Stimulated activated CD8-positive, alpha-beta memory T cell treated with anti-CD3 and anti-CD28 coated beads, Interleukin-2, amount 100 ng/mL, for 1 hour (primary cell): ENCODE measurements at regions not wholly inside any gene's neighbourhood (a gene's known extent, or its start where the extent isn't known, plus 50 kb on each side); places are given as distances from the start of the nearest gene placed in this dataset.
A peak's percentile ranks its signal among the peaks of the same experiment; 100 is the strongest.
"Not testable (repeated sequence)": the region's sequence is repeated elsewhere in the genome, so short reads cannot be mapped to it uniquely, and the experiment has no call there.

Source experiments
- DNase-seq, 2 donors: peaks; one replicate each; pipeline ENCODE4 v3.0.0-alpha.2; 2020; ENCODE audit warnings: low read depth in 2 of 2

DNA sequence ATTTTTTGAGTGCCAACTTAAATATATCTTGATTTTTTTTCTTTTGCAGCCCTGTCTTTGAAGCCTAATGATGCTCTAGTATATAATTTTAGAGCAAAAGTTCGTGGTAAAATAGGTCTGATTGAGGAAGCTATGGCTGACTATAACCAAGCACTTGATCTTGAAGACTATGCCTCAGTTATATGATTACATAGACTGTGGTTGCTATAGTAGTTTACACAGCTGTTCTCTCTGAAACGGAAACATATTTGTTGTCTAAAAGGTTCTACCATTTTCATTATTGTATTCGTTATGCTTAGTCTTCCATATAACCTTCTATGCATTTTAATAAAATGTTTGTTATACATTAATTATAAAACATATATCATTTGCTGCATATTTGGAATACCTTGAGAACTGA lies 246.7 kb downstream of the TTC6 start:
- DNase-seq: no peak

DNA sequence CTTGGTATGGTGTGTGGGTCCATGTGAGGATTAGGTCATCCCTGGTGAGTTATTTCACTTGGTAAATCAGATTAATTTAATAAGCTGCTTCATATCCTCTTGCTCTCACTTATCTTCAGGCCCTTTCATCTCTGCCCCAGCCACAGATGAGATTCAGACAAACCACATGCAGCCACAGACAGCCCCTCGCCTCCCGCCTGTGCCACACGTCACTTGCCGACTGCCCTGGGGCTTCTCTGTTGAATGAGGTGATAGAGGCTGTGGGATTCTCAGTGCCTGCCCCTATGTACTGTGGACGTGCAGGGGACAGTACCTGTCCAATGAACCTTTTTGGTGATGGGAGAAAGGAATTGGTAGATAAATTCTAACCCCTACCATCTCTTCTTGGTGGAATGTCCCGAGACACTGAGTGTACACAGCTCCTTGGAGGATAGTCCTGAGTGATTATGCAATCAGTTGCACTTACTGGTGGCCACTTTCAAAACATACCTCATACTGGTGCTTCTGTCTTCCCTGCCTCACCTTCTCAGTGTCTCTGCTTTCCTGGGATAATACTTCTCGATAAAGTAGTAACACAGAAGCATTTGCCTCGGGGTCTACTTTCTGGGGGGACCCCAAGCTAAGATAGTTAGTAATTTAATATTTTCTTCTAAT lies 248.7 kb downstream of the TTC6 start:
- no peak for DNase-seq

DNA sequence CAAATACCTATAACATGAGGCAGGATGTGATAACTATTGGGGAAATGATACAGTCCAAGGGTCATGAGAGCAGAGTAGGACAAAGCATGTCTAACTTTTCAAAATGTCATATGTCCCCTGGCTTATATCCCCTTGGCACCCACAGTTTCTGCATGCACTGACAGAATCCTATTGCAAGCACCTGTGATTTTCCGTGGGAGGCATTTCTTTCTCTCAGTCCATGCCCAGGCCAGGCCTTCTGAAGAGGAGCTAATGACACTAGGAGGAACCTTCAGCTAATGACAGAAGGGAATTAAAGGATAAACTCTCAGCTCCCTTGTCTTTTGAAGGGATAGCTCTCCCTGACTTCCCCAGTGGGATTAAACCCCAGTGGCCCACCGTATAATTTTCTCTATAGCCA lies 249.2 kb downstream of the TTC6 start:
- no peak for DNase-seq

DNA sequence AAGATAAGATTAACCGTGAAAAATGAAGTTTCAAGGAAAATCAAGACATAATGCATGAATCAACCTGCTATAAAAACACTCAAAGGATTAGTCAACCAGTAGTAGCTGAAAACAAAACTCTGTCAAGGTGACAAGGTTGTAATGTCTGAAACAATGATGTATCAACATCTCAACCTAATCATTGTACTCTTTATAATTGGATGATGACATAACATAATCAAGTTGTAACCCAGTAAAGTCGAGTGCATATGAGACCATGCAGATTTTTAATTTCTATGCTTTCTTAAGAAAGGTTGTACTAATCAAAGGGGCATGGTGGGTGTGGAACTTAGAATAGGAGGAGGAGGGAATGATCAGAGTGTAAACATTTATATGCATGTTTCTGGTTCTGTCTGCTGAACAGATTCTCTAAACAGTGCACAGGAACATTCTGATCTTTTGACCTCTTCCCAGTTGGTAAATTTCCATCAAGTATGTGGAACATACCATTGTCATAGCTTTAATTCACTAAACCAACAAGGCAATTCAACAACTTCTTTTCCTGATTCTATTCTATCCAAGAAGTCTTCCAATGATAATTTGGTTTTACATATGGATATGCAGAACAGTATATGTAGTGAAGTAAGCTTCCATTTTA lies 253.7 kb downstream of the TTC6 start:
- no peak for DNase-seq

DNA sequence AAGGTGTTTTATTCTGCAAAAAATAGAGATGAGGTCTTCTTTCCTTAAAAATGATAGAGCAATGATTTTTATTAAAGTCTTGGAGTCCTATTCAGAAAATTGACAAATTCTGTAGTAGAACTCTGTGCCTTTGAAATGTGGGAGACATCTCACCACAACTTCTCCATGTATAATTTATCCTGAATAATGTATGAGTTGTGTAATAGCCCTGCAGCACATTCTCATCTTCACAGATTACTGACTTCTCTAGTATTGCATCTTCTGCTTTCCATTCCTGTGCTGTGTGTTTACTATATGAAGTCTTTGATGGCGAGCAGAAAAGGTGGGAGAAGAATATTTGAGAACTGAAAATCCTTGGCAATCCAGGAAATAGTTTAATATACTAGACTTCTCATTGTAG lies 255.6 kb downstream of the TTC6 start:
- DNase-seq: no peak

DNA sequence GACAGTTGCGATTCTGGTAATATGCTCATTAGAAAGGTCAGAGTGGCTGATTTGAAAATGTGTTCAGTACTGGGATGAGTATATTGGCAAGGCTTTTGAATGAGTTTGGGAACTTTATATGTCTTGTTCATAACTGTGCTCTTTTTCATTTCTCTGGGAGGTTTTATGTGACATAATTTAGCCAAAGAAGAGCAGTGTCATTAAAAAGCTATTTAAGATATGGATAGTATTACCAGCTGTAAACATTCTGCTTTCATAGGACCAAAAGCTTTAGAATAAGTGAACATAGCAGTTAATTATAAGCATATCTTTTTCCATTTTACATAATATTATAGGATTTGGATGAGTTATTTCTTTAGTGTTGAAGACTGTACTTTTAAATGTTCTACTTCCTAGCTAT lies 260.4 kb downstream of the TTC6 start:
- no peak for DNase-seq

DNA sequence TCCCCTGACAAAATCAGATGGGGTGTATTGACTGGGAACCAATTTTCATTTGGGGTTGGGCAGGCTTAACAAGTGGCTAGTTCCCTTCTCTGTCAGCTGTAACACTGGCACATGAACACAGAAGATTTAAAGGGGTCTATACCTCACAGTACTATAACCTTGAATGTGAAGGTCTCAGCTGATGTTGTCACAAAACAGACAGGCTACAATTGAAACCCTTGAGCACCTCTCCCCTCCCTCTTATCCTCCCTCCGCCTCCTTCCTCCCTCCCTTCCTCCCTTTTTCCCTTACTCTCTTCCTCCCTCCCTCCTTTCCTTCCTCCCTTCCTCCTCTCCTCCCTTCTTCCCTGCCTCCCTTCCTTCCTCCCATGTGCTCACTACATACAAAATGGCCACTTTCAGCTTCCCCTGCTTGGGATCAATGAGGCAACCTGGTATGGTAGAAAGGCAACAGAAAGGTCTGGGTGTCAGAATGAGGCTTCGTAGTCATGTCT lies 262.4 kb downstream of the TTC6 start:
- no peak for DNase-seq

DNA sequence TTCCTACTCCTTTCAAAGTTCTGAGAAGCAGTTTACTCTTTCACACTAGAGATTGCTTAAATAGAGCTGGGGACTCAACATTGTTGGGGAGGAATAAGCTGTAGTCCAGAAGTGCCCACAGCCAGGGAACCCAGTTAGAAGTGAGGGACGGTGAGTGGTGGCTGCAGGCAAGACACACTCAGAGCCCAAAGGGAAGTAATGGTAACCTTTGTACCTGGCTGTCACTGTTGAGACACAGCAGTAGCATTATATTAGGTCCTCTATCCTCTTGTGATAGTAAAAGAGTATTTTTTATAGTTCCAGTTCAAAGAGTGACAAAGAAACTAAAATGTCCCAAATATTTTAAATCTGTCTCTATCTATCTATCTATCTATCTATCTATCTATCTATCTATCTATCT lies 263.3 kb downstream of the TTC6 start:
- no peak for DNase-seq

DNA sequence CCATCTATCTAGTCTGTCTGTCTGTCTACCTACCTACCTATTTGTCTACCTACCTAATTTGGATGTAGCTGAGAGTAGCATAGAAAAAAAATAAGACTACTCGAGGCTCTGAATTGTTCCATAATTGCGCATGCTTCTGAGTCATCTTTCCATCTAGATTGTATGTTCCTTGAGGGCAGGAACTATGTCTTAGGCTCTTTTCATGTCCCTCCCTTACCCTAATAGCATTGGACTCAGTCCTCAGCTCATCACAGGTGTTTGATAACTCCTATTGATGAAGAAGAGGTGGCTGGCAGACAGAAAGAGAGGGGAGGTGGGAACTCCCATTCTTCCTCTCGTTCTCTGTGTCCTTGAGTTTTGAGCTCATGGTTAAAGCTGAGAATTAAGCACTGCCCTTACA lies 263.7 kb downstream of the TTC6 start:
- DNase-seq: no peak

DNA sequence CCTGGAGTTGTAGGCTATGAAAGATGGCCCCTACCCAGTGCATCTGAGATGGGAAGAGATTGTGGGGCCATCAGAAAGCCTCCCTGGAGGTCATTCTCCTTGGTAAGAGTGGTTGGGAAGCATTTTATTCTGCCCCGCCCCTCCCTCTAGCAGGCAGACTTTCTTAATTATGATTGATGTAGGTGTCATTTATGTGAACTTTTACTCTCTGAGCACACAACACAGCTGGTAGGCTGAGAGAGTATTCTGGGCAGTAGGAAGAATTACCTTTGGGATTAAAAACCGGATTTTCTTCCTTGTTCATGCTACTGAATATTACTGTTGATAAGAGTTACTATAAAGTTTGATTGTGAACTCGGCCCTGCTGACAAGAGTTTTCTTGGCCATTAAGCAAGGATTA lies 266.8 kb downstream of the TTC6 start:
- DNase-seq: no peak

DNA sequence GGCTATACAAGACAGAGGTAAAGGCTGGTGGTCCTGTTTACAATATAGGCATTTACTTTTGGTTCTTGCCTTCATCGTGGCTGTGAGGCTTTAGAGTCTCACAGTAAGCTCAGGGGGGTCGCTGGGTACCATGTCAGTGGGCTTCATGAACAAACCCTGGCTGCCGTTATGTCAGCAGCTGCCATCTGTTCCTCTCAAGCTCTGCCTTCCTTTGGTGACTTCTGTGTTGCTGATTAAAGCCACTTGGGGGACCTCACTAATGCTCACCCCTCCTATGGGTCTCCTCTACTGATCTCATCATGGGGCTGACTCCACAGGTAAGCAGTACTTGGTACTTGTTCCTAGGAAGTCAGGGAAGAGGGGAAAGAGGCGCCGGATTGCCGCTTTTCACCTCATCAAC lies 268.7 kb downstream of the TTC6 start:
- no peak for DNase-seq

DNA sequence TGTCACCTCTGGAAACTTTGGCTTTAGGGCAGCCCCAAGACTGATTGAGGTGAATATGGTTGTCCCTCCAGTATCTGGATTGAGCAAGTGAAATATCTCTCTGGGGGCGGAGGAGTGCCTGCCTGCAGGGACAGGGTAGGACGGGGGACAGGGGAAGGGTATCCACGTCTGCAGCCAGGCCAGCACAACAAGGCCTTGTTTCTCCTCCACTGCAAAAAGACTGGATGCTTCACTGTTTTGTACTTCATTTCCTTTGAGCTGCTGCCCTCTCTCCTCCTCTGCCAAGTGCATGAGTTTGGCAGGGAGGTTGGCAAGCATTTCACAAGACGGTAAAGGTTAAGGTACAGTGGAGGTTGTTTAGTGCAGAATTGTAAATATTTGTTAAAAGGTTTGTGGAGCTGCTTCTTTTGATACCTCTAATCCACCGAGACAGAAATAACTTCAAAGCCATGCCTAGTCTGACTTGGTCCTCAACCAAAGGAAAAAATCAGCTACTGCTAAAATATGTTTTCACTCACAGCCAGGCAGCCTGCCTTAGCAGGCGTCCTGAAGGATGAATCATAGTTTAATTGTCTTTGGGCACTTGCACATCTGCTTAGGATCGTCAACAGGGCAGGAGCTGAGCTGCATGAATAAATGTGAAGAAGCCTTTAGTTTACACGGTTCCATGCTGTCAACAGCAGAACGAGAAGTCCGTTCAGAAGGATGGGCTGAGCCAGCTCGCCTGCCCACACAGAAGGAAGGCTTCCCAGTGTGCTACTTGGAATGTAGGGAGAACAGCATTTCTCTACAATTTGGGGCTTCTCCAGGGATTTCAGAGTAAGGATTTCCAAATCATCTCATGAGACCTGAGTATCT lies 269.7 kb downstream of the TTC6 start:
- no peak for DNase-seq

DNA sequence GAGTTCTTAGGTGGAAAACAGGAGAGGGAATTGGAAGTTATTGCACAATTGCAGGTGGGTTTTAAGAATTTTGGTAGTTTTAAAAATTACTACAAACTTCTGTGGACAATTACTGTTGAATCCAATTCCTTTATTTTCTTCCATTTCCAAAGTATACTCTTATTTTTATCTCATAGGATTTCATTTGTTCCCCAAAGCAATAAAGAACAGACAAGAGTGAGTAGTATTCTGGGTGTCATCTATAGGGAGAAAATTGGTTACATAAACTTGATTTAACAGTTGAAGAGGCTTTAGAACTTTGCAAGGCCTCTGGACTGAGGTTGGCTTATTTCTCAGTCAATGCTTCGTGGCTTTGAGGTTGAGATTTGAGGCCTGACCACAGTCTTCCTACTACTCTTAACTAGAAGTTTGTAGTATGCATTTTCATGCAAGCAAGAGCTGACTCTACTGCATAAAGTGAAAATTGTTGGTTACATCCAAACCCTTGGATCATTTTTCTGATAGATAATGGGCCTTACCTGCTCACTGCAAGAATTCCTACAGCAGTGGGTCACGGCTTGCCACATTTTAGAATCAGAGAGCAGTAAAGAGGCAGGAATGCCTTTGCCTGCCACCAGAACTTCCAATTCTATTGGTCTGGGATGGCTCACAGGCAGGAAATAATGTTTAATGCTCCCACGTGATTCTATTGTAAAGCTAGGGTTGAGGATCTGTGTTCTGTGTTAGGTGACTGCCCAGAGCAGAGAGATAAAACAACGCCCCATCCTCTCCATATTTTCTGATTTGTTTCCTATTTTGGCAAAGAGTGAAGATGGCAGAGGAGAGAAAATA lies 270.5 kb downstream of the TTC6 start:
- DNase-seq: no peak

DNA sequence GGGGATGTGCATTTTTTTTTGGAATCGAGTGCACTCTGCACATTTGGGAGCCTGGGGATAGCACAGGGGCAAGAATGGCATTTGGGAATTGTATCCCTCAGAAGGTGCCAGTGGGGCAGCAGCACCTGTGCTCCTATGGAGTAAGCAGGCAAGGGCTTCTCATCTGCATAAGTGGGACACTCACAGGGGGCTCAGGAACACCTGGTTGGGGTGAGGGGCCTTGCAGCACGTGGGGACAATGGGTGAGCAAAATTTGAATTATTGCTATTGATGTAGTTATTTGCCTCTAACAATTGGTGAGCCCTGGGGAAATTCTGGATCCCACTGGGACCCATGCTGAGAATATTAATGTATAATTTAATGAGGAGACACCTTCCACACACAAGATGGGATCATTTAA lies 274.2 kb downstream of the TTC6 start:
- DNase-seq: no peak

DNA sequence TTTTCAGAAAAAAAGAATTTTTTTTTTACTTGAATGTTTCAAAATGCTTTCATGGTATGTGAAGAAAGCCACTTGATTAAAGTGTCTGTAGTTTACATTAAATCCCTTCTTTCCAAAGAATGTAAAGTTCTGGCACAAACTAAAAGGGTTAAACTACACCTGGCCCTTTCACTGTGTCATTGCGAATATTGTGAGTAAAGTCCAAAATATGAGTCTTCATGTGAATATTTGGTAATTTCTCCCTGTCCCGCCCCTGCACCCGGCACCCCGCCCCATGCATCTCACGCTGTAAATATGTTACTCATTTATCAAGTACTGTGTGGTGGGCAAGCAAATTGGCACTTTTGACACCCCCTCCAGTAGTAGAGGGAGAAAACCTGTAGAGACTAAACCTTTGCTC lies 274.7 kb downstream of the TTC6 start:
- DNase-seq: no peak

DNA sequence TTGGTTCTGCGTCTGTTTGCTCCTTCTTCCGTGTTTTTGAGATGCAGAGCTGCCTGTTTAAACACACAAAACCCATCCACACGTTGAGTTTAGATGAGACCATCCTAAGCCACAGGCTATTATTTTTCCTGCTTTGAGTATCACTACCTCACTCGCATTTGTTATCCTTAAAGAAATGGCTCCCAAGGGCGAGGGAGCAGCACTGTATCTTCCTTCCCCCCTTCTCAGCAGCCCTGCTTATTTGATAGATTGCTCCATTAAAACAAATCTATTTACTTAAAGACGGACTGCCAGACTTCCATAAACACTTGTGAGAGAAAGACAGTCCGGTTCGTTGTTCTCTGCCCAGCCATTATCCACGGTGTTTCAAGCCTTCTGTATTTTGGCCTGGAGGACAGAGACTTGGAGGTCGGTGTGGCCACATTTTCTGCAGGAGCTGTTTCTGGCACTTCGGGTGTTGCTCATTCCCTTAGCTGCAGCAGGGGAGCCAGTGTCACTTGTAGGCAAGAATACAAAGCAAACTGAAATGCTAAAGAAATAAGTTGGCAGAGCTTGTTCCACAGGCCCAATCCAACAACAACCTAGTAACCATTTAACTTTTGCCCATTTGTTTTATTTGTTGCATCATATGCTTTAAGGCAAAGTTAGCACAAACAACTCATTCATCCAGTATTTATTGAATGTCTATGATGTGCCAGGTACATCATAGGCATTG lies 275.4 kb downstream of the TTC6 start:
- DNase-seq: no peak

DNA sequence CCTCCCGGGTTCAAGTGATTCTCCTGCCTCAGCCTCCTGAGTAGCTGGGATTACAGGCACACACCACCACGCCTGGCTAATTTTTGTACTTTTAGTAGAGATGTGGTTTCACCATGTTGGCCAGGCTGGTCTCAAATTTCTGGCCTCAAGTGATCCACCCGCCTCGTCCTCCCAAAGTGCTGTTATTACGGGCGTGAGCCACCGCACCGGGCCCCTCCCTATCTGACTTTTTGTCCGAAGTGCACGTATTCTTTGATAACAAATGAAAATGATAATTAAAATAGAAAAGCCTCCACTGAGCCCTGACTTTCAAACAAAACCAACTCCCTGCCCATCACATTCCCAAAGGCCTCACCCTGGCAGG lies 278.6 kb downstream of the TTC6 start:
- not testable (repeated sequence) for DNase-seq

DNA sequence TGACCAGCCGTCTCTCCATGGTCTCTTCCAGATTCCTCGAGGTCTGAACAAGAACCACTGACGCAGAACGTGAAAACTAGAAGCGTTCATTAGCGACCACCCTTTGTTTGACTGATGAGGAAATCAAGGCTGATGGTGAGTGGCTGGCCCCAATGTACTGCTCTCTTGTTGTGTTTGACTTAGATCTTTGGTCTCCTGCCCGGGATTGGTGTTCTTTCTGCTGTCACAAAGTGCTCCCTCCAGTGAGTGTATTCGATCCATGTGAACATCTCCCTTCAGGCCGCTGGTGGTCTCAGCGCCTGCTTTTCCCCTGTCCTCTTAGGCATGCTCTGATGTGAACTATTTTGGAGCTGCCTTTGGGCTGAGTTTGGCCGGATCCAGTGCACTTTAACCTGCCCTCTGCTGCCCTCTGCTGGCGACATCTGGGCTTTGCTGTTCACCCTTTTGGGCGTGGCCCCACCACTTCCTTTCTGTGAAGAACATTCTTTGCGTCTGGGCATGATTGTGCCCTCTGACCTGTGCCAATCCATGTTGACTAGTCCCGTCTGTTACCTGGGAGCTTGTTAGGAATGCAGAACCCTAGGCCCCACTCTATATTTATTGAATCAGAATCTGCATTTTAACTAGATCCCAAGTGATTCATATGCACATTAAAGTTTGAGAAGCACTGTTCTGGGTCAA lies 279.1 kb downstream of the TTC6 start:
- DNase-seq: peak; percentile 18 to 46

DNA sequence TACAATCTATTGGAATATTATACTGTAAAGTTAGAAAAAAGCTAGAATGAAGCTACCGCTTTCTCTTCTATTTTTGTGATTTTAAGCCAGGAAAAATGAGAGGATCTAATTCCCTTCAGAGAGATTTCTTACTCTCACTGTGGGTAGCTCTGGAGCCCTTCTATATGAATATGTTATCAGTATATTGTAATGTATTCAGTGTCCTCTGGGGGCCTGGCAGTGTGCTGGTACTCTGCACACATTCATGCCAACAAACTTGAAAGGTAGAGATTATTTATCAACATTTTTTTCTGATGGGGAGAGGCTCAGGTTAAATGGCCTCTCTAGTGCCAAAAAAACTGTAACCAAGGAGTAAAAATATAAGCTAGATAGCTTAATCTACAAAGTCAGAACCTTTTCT lies 292.8 kb downstream of the TTC6 start:
- no peak for DNase-seq

DNA sequence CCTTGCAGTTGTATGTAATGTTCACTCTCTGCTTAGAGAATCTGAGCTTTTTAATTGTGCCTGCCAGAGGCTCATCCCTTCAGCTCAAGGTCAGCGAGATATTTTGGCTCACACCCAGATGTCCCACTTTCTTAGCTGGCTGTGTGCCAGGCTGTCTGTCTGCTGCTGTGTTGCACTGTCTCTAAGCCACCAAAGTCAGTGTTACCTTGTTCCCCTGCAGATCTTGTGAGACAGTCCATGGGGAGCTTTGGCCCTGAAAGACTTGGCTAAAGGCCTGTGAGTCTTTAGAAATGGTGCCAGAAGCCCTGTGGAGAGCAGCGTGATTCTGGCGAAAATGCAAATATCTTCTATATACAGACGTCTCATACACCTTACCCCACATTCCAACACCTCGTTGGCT lies 293.7 kb downstream of the TTC6 start:
- DNase-seq: no peak

DNA sequence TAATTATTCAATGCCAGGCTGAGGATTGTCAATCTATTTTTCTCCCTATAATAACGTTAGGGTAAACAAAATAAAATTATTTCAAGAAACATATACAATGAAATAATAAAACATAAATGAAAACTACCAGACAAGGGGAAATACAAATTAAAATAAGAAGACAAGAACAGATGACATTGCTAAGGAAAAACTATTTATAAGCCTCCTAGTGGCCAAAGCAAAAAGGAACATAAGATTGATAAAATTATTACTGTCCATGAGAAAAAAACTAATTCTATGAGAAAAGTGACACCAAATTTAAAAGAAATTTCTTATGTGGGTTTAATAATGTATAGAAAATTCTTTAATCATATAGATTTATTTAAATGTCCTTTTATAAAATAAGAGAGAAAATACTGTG lies 294.7 kb downstream of the TTC6 start:
- DNase-seq: no peak
